GM18517 (cell line): ENCODE measurements at regions not wholly inside any gene's neighbourhood (a gene's known extent, or its start where the extent isn't known, plus 50 kb on each side); places are given as distances from the start of the nearest gene placed in this dataset.

Experiments used
- ATAC-seq: cut with Tn5 transposase; IDR thresholded peaks from one replicate; pipeline ENCODE4 v1.9.1; 2021; ENCODE audit warnings: mild to moderate bottlenecking, moderate library complexity; ENCODE audit not compliant: unreplicated experiment

GRCh38 chr7:121575194-121575765 lies 179.2 kb upstream of the FAM3C start:
- no peak for ATAC-seq

- ATAC-seq, result no peak
Measured at GRCh38 chr7:121574109-121574508, 178.0 kb upstream of the FAM3C start.

GRCh38 chr7:121572615-121573014 lies 176.5 kb upstream of the FAM3C start:
- ATAC-seq, result no peak

- no peak for ATAC-seq
Measured at GRCh38 chr7:121570365-121570764, 174.3 kb upstream of the FAM3C start.

- no peak for ATAC-seq
Measured at GRCh38 chr7:121563177-121563576, 167.1 kb upstream of the FAM3C start.

- ATAC-seq, result no peak
Measured at GRCh38 chr7:121562259-121562658, 166.2 kb upstream of the FAM3C start.

- no peak for ATAC-seq
Measured at GRCh38 chr7:121561717-121562116, 165.6 kb upstream of the FAM3C start.

- ATAC-seq, result no peak
Measured at GRCh38 chr7:121560267-121560990, 164.3 kb upstream of the FAM3C start.

GRCh38 chr7:121558288-121558687 lies 162.2 kb upstream of the FAM3C start:
- no peak for ATAC-seq

GRCh38 chr7:121557034-121557892 lies 161.2 kb upstream of the FAM3C start:
- no peak for ATAC-seq

GRCh38 chr7:121555558-121555957 lies 159.4 kb upstream of the FAM3C start:
- no peak for ATAC-seq

GRCh38 chr7:121547544-121548092 lies 151.5 kb upstream of the FAM3C start:
- ATAC-seq, result peak; percentile 86

GRCh38 chr7:121546632-121547543 lies 150.8 kb upstream of the FAM3C start:
- peak; percentile 13 for ATAC-seq

- ATAC-seq, result no peak
Measured at GRCh38 chr7:121545418-121545817, 149.3 kb upstream of the FAM3C start.

GRCh38 chr7:121544726-121545125 lies 148.6 kb upstream of the FAM3C start:
- ATAC-seq, result peak; percentile 49

GRCh38 chr7:121544238-121544637 lies 148.1 kb upstream of the FAM3C start:
- ATAC-seq, result no peak

GRCh38 chr7:121541457-121541856 lies 145.3 kb upstream of the FAM3C start:
- no peak for ATAC-seq

- no peak for ATAC-seq
Measured at GRCh38 chr7:121540138-121540537, 144.0 kb upstream of the FAM3C start.

GRCh38 chr7:121537031-121537430 lies 140.9 kb upstream of the FAM3C start:
- ATAC-seq, result no peak
